Stomach (tissue), 4 donors: ENCODE measurements at regions not wholly inside any gene's neighbourhood (a gene's known extent, or its start where the extent isn't known, plus 50 kb on each side); places are given as distances from the start of the nearest gene placed in this dataset.
"Not testable (repeated sequence)": the region's sequence is repeated elsewhere in the genome, so short reads cannot be mapped to it uniquely, and the experiment has no call there.

Source experiments
- CTCF ChIP-seq, 7 experiments: fragments of 450-650 bp in 4 of 7; fragments of 200-600 bp in 3 of 7; sonication (generic) in 3 of 7; IDR thresholded peaks; one replicate each; pipeline ENCODE4 v1.5.1; 2016 to 2019; ENCODE audit warnings: antibody characterized with exemption in 7 of 7, control low read depth in 2 of 7, mild to moderate bottlenecking in 1 of 7
- POLR2A ChIP-seq, 4 donors: fragments of 450-650 bp; IDR thresholded peaks; one replicate each; pipeline ENCODE4 v1.6.1; 2016; ENCODE audit warnings: antibody characterized with exemption in 4 of 4, control low read depth in 2 of 4, mild to moderate bottlenecking in 1 of 4, moderate library complexity in 1 of 4
- POLR2AphosphoS5 ChIP-seq, 3 donors: sonication (generic); formaldehyde crosslinking; IDR thresholded peaks; one replicate each; pipeline ENCODE4 v1.6.1; 2016; ENCODE audit warnings: antibody characterized with exemption in 3 of 3

- not testable (repeated sequence) for TF ChIP-seq POLR2AphosphoS5, CTCF, POLR2A (IDR thresholded peaks at IDR 0.05)
Measured at GRCh38 chr10:47711428-47711827, 52.0 kb downstream of the SYT15B start.
